HG02981 (cell line): ENCODE measurements at regions not wholly inside any gene's neighbourhood (a gene's known extent, or its start where the extent isn't known, plus 50 kb on each side); places are given as distances from the start of the nearest gene placed in this dataset.

Source experiments
- ATAC-seq: cut with Tn5 transposase; IDR thresholded peaks from one replicate; pipeline ENCODE4 v1.9.1; 2021; ENCODE audit warnings: mild to moderate bottlenecking, moderate library complexity; ENCODE audit not compliant: unreplicated experiment

GRCh38 chr2:128708106-128708816 is 389.6 kb upstream of the HS6ST1 start:
- no peak for ATAC-seq

GRCh38 chr2:128710242-128710641 is 391.6 kb upstream of the HS6ST1 start:
- no peak for ATAC-seq

- ATAC-seq, result no peak
These were observed 392.1 kb upstream of the HS6ST1 start for GRCh38 chr2:128710729-128711128.

DNA sequence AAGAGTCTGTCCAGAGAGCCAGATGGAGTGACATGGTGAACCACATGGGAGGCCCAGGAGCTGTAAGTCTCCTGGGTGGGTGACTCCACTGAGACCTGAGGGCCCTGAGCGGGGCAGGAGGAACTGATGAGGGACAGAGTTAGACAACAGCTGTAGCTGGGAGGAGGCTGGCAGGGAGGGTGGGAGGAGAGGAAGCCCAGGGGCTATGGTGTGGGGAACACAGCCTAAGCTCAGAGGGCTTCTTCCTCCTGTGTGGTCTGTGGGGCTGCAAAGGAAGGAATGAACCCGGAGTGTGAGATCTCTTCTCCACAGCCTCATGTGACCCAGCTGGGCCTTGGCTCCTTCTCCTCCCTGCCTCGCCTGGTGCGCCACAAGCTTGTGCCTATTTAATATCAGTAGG is 395.6 kb upstream of the HS6ST1 start:
- ATAC-seq, result no peak

- no peak for ATAC-seq
These were observed 396.2 kb upstream of the HS6ST1 start for GRCh38 chr2:128714851-128715312.

DNA sequence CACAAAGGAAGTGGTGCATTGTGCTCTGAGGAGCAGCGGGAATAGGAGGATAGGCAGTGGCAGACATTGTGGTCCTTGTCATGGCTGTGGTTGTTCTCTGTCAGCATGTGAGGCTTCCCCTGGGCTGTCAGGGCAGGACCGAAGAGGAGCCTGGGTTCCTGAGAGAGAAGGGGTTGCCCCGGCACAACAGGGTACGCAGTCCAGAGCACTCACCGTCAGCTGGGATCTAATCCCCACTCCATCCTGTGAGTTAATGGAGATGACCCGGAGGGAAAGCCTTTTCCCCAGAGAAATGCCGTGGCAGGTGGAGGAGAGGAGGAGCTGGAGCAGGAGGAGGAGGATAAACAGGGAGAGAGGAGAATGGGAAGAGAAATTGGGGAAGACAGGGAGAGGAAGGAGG is 396.7 kb upstream of the HS6ST1 start:
- no peak for ATAC-seq

DNA sequence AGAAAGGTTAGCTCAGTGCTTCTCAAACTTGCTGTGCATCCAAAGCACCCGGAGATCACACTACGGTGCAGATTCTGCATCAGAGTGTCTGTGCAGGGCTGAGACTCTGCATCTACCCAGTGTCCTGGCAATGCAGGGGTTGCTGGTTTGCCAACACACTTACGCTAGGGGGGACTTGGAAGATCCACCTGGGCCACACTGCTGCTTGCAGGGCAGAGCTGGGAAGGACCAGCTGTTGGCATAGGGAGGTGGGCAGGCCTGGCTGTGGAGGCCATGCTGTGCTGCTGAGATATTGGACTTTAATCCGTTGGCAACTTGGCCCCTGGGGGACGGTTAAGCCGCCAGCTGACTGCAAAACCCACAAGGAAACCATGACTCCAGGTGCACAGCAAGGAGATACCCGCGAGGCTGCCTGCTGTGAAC is 397.6 kb upstream of the HS6ST1 start:
- no peak for ATAC-seq

GRCh38 chr2:128717758-128718710 is 399.4 kb upstream of the HS6ST1 start:
- ATAC-seq, result no peak

- no peak for ATAC-seq
These were observed 401.7 kb upstream of the HS6ST1 start for GRCh38 chr2:128720080-128721022.

- no peak for ATAC-seq
These were observed 402.4 kb upstream of the HS6ST1 start for GRCh38 chr2:128721096-128721495.

DNA sequence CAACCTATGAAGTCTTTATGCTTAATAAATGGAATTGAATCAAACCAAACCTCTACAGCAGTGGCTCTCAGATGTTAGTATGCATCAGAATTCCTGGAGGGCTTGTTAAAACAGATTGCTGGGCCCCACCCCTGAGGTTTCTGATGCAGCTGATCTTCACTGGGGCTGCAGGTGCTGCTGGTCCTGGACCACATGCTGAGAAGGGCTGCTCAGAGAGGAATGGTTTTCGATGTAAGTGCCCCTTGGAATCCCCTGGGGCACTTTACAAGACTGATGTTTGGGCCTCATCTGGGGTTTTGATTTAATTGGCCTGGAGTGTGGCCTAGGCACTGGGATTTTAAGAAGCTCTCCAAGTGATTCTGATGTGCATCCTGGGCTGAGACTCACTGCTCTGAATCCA is 403.8 kb upstream of the HS6ST1 start:
- no peak for ATAC-seq

DNA sequence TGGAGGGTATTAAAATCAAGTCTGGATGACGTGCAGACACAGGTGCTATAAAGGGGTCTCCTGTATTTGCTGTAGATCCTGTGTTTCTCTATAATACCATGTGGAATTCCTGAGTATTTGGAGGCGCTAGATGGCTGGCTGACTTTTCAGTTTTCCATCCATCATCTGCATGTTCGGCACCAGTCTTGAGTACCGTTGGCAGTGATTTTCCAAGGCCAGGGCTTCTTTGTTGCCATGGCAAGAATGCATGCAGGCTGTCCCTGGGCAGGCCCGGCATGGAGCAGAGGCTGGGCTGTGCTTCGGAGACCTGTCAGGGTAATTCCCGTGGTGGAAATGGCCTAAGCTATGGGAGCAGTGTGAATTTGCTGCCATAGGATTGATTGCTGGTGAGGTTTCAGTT is 405.9 kb upstream of the HS6ST1 start:
- no peak for ATAC-seq

DNA sequence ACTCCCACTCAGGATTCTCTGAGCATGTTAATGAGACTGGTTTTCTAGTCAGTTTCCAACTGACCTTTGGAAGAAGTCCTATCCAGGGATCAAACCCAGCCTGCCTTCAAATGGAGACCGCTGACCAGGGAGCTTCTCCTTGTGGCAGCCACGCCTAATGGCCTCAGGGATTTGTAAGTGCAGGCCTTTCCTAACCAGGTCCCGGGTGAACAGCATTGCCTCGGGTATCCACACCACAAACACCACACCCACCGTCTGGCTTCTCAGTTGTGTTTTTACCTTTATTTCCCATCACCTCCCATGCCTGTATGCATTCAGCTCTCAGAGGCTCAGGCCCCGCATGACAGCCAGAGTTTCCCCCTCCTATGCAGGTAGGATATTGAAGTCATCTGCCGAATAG is 406.3 kb upstream of the HS6ST1 start:
- no peak for ATAC-seq

DNA sequence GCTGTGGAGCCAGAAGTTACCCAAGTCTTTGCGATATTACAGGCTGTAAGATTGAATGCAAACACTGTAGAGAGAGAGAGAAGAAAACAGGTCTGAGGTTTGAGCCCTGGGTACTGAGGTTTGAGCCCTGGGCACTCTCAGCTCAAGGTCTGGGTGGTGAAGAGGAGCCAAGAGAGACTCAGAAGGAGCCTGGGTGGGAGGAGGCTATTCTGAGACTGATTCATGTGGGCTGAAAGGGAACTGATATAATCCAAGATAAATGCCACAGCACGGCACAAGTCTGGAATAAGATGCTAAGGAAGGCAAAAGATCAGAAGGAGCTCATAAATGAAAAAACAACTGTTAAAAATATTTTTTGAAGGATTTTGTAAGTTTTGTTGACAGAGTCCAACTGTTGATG is 407.6 kb upstream of the HS6ST1 start:
- ATAC-seq, result no peak

GRCh38 chr2:128726911-128727310 is 408.2 kb upstream of the HS6ST1 start:
- ATAC-seq, result peak; percentile 63

DNA sequence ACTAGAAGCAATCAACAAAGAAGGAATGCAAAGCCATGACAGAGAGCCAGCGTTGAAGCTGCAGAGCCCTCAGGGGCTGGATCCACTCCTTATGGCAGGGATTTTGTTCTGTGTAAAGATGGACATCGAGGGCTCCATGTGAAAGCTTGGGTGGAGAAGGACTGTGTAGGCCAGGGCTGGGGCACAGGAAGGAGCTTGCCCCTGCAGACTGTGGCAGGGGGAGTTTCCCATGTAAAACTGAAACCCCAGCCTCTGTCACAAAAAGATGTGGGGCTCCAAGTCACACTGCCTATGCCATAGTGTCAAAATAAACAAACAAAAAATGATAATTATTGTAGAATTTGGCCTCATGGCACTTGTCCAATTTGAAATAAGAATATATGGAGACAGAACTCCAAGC is 408.7 kb upstream of the HS6ST1 start:
- ATAC-seq, result peak; percentile 63

- ATAC-seq, result no peak
These were observed 409.2 kb upstream of the HS6ST1 start for GRCh38 chr2:128727914-128728313.

DNA sequence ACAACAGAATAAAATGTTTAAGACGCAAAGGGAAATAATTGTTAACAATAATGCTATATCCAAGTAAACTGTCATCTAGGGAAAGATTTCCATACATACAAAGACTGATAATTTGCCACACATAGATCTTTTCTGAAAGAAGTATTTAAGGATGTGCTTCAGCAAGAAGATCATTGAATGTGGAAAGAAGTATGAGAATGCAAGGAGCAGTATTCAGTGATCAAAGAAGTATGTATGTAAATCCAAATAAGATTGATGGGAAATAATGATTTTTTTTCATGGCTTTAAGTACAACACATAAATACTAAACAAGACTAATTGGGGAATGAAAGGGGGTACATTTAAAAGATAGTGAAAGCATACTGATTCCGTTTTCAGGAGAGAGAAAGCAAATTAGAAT is 410.4 kb upstream of the HS6ST1 start:
- no peak for ATAC-seq

- ATAC-seq, result no peak
These were observed 413.5 kb upstream of the HS6ST1 start for GRCh38 chr2:128731994-128732650.

DNA sequence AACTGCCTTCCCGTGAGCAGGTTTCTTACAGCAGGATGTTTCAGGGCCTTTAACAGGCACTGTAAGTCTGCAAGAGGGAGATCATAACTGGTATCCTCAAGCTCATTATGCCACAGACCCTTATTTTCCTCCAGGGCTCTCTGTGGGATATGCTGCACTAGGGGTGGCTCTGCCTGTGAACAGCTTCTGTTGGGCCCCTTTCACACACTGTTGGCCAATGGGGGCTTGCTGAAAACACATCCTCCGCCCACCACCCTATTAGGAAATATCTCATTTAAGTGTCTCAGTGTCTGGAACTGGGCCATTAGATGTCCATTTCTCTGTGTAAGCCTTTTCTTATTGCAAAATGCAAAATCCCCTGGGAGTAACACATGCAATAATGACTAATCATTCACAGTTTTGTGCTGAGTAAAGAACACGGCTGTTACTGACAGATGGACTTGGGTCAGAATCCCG is 414.3 kb upstream of the HS6ST1 start:
- peak; percentile 40 for ATAC-seq
